Cardiac muscle cell (in vitro differentiated cells and primary cell): ENCODE measurements at regions not wholly inside any gene's neighbourhood (a gene's known extent, or its start where the extent isn't known, plus 50 kb on each side); places are given as distances from the start of the nearest gene placed in this dataset.

Experiments used
- DNase-seq, 2 donors: peaks; one replicate each; pipeline versions ENCODE4 v3.0.0 to v3.0.0-alpha.2; 2010 to 2017; ENCODE audit warnings: low read depth in 1 of 2, low spot score in 1 of 2
- H3K27ac ChIP-seq: fragments of 200-600 bp; sonication (generic); 2 replicates; pipeline ENCODE4 v1.5.1; 2016
- H3K27me3 ChIP-seq: fragments of 200-600 bp; sonication (generic); 2 replicates; pipeline ENCODE4 v1.6.0; 2016; ENCODE audit warnings: control low read depth
- H3K36me3 ChIP-seq: fragments of 200-600 bp; sonication (generic); 2 replicates; pipeline ENCODE4 v1.5.1; 2016; ENCODE audit warnings: control low read depth
- H3K4me1 ChIP-seq: fragments of 200-600 bp; sonication (generic); 2 replicates; pipeline ENCODE4 v1.8.1; 2017; ENCODE audit warnings: low read depth, mild to moderate bottlenecking, mixed run types
- H3K4me3 ChIP-seq: fragments of 200-600 bp; sonication (generic); 2 replicates; pipeline ENCODE4 v1.5.1; 2016; ENCODE audit warnings: mild to moderate bottlenecking
- H3K9me3 ChIP-seq: fragments of 200-600 bp; sonication (generic); 2 replicates; pipeline ENCODE4 v1.5.1; 2017; ENCODE audit warnings: low read depth, mild to moderate bottlenecking, control low read depth
- TF ChIP-seq, protein P1 (sequence below): IDR thresholded peaks from 2 replicates; pipeline ENCODE4 v1.5.1; 2012; ENCODE audit warnings: low read depth, mild to moderate bottlenecking, low read length

DNA sequence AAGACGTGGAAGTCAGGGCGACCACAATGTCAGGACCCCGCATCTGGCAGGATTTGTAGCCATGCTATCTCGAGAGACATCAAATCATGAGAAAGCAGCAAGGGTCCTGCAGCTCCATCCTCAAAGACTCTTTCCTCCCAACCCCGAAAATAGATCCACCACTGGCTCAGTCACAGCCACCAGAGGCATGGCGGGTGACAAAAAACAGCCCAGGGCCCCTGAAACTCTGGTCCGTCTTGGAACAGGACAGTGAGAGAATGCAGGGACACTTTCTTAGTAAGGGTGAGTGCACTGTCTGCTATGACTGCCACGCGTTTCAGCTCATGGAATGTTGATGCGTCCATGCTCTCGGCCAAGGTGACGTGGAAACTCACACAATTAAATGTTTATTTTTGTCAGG is 220.9 kb downstream of the IRX2 start:
- peak in 1 of 2 donors; percentile 23 for DNase-seq
- H3K27ac ChIP-seq = no peak overlapping the region
- no peaks in the 10 kb centered on the region for H3K4me1 ChIP-seq
- no peaks in the 10 kb centered on the region for H3K27me3 ChIP-seq
- H3K9me3 ChIP-seq = no peaks in the 10 kb centered on the region
- no peaks in the 10 kb centered on the region for H3K36me3 ChIP-seq
- no peak overlapping the region for H3K4me3 ChIP-seq
- TF ChIP-seq, protein P1, sequence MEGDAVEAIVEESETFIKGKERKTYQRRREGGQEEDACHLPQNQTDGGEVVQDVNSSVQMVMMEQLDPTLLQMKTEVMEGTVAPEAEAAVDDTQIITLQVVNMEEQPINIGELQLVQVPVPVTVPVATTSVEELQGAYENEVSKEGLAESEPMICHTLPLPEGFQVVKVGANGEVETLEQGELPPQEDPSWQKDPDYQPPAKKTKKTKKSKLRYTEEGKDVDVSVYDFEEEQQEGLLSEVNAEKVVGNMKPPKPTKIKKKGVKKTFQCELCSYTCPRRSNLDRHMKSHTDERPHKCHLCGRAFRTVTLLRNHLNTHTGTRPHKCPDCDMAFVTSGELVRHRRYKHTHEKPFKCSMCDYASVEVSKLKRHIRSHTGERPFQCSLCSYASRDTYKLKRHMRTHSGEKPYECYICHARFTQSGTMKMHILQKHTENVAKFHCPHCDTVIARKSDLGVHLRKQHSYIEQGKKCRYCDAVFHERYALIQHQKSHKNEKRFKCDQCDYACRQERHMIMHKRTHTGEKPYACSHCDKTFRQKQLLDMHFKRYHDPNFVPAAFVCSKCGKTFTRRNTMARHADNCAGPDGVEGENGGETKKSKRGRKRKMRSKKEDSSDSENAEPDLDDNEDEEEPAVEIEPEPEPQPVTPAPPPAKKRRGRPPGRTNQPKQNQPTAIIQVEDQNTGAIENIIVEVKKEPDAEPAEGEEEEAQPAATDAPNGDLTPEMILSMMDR = no peak

DNA sequence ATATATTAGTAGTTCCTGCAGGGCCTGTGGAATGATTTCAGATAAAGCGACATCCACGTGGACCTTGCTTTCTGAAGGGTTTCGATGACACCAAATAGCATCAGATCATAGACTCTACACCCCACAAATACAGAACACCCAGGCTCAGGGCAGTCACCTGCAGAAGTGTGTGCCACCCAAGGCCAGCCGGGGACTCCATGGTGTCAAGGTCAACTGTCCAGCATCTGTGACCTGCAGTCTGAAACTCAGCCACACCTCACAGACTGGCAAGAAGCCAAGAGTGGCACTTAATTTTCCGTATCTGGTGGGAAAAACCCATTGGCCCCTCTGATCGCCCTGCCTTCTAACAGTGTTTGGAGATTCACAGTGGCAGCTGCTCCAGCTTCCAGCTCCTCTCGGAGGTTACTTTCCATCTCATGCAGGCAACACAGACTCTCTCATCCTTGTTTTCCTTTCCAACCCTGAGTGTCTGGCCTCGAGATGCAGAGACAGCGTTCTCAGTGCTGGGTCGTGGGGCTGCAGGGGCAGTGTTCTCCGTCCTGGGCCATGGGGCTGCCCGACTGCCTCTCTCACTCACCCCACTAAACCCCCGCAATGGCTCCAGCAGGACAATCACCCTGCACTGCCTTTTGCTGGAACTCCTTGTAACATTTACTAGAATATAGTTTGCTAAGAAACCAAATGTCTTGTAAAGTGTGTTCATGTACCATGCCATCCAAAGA is 221.9 kb downstream of the IRX2 start:
- TF ChIP-seq, protein P1 = no peak
- no peaks in the 10 kb centered on the region for H3K4me1 ChIP-seq
- no peak overlapping the region for H3K4me3 ChIP-seq
- no peaks in the 10 kb centered on the region for H3K27me3 ChIP-seq
- no peaks in the 10 kb centered on the region for H3K36me3 ChIP-seq
- no peaks in the 10 kb centered on the region for H3K9me3 ChIP-seq
- peak in 1 of 2 donors; percentile 31 for DNase-seq
- no peak overlapping the region for H3K27ac ChIP-seq

DNA sequence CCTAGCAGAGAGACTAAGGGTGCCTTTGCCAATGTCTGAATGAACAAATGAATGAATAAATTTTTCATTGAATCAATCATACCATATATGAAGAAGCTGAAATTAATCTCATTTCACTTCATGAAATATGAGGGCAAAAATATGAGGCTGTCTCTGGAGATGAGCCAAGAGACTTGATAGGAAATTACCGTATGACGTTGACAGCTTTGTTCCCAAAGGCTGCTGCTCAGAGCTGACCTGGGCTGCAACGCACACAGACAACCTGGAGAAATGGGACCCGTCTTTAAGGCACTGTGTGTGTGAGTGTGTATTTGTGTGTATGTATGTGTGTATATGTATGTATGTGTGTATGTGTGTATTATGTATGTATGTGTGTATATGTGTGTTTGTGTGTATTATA is 226.1 kb downstream of the IRX2 start:
- no peak overlapping the region for H3K4me3 ChIP-seq
- no peak for DNase-seq
- no peaks in the 10 kb centered on the region for H3K36me3 ChIP-seq
- H3K27ac ChIP-seq = no peak overlapping the region
- H3K9me3 ChIP-seq = no peaks in the 10 kb centered on the region
- H3K4me1 ChIP-seq = no peaks in the 10 kb centered on the region
- H3K27me3 ChIP-seq = no peaks in the 10 kb centered on the region
- TF ChIP-seq, protein P1 = no peak

DNA sequence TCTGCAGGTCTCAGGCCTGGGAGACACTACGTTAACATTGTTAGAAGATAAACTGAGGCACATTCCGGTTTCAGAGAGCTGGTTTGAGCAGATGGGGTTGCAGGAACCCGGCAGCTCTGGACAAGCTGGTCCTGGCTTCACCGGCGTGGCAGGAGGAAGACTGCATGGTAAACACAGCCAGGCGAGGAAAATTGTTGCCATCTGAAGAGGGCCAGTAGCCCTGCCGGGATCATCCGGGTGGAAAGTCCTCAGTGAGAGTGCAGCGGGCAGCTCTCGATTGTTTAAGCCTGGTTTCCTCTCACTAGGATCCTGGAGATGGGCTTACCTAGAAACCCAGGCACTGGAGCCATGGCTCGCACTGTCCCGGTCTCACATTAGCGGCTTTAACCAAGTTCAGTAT is 226.9 kb downstream of the IRX2 start:
- no peaks in the 10 kb centered on the region for H3K27me3 ChIP-seq

DNA sequence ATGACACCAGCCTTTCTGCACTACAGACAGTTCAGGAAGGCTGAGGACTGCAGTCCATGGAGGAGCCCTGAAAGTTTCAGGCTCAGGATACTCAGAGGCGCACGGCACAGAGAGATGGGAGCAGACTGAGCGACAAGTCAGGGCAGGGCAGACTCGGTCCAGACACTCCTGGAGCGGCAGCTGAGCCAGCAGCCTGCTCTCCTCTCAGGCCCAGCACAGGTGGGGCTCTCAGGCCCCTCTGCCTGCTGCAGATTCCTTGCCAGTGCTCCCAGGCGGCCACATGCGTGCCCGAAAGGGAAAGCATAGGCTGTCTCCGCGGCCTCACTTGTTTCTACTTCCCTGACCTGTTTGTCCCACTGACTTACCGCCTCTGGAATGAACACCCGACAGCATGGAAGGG is 228.3 kb downstream of the IRX2 start:
- Histone ChIP-seq H3K27ac (no peak overlapping the region), H3K4me1 (no peaks in the 10 kb centered on the region), H3K36me3 (no peaks in the 10 kb centered on the region), H3K4me3 (no peak overlapping the region), H3K9me3 (no peaks in the 10 kb centered on the region), H3K27me3 (no peaks in the 10 kb centered on the region)
- DNase-seq = no peak
- TF ChIP-seq, protein P1 = no peak

More for the DNA sequence above, 226.9 kb downstream of the IRX2 start:
- TF ChIP-seq, protein P1 = no peak
- Histone ChIP-seq H3K36me3 (no peaks in the 10 kb centered on the region), H3K9me3 (no peaks in the 10 kb centered on the region), H3K4me1 (no peaks in the 10 kb centered on the region), H3K27ac (no peak overlapping the region), H3K4me3 (no peak overlapping the region)
- DNase-seq = no peak
